ENCODE measurements at regions not wholly inside any gene's neighbourhood (a gene's known extent, or its start where the extent isn't known, plus 50 kb on each side); places are given as distances from the start of the nearest gene placed in this dataset.

- TF ChIP-seq CTCF (IDR thresholded peaks at IDR 0.05) (no peak), EZH2 (IDR thresholded peaks at IDR 0.05; ENCODE audit: borderline replicate concordance, insufficient read depth, low read depth, low read length, poor library complexity, severe bottlenecking) (no peak)
These were observed 50.9 kb upstream of the PPFIA2 start for GRCh38 chr12:81809829-81810595.
